ENCODE measurements at regions not wholly inside any gene's neighbourhood (a gene's known extent, or its start where the extent isn't known, plus 50 kb on each side); places are given as distances from the start of the nearest gene placed in this dataset.

DNA sequence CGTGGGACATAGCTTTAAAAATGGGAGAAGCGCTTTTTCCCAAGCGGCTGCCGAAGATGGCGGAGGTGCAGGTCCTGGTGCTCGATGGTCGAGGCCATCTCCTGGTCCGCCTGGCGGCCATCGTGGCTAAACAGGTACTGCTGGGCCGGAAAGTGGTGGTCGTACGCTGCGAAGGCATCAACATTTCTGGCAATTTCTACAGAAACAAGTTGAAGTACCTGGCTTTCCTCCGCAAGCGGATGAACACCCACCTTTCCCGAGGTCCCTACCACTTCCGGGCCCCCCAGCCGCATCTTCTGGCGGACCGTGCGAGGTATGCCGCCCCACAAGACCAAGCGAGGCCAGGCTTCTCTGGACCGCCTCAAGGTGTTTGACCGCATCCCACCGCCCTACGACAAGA lies 245.5 kb downstream of the MRPL39 start:
- in situ Hi-C loops (cut with HindIII; ENCODE audit: low pct_ligation_motif_present, low pct_unique_long_range_greater_than_20kb, low sequenced_read_pairs) = no loop called here

DNA sequence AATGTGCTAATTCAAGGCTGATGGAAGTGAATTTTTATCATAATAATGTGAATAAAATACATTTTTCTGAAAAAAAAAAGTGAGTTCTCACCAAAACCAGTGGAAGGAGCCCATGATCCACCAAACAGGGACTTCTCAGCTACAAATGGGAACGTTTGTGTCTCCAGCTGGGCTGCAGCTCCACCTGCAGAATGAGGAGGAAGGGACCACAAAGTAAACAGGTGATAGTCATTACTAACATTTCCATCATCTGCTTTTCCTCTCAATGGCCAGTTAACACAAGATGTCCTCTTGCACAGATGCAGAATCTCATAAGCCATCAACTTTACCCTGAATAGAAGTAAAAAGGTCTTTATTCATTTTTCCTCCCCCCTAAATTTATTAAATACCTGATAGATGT lies 246.2 kb downstream of the MRPL39 start:
- no peak for DNase-seq
- in situ Hi-C loops (cut with HindIII; ENCODE audit: low pct_ligation_motif_present, low pct_unique_long_range_greater_than_20kb, low sequenced_read_pairs) = no loop called here

More for the DNA sequence above, 245.5 kb downstream of the MRPL39 start:
- DNase-seq = no peak

DNA sequence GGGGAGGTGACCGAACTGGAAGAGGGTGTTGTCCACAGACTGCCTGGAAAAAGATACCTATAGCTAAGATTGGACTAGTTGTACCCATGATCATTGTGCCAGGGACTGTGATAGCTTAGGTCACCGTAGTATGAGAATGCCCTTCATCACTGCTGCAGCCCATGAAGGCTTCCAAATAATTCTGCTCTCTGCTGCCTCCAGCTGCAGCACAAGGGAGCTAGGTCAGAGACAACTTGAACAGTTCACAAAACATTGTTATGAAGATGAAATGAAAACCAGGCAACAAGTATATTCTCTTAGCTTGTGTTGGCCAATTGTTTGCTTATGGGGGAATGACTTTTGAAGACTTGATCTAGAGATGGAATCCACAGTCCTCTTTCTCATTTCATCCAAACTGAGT lies 246.7 kb downstream of the MRPL39 start:
- in situ Hi-C loops (cut with HindIII; ENCODE audit: low pct_ligation_motif_present, low pct_unique_long_range_greater_than_20kb, low sequenced_read_pairs) = no loop called here

DNA sequence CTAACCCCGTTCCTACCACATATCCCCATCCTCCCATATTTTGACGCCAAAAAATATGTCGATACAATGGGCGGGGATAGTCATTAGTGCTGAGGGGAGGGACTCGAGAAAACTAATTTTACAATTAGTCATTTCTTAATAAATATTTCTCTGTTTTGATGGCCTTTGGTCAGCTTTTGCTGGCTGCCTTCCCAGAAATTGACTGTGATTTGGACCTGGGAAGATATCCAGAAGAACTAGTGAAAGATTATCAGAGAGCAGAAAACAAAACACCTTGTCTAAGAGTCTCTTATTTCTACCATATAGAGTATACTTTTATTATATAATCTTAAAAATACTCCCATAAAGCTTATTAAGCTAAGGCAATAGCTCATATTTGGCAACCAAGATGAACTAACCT lies 247.6 kb downstream of the MRPL39 start:
- in situ Hi-C loops (cut with HindIII; ENCODE audit: low pct_ligation_motif_present, low pct_unique_long_range_greater_than_20kb, low sequenced_read_pairs) = no loop called here
- no peak for DNase-seq

More for the DNA sequence above, 246.7 kb downstream of the MRPL39 start:
- peak; percentile 6 for DNase-seq

DNA sequence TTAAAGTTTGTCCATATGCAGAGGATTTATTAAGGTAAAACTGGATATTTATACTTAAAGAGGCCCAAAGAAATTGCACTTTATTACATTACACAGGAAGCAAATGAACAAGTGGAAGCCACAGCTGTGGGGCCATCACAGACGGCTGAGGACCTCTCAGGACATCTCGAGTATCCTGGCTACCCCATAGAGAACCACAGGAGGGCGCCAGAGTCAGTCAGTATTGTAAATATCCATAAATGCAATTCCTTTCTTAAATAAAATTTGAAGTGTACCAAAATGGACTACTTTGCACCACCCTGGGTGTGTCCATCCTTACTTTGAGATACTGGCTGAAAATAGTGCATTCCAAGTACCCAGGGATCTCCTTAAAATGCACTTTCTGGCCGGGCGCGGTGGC lies 257.2 kb downstream of the MRPL39 start:
- DNase-seq = peak; percentile 48
- in situ Hi-C loops (cut with HindIII; ENCODE audit: low pct_ligation_motif_present, low pct_unique_long_range_greater_than_20kb, low sequenced_read_pairs) = no loop called here

DNA sequence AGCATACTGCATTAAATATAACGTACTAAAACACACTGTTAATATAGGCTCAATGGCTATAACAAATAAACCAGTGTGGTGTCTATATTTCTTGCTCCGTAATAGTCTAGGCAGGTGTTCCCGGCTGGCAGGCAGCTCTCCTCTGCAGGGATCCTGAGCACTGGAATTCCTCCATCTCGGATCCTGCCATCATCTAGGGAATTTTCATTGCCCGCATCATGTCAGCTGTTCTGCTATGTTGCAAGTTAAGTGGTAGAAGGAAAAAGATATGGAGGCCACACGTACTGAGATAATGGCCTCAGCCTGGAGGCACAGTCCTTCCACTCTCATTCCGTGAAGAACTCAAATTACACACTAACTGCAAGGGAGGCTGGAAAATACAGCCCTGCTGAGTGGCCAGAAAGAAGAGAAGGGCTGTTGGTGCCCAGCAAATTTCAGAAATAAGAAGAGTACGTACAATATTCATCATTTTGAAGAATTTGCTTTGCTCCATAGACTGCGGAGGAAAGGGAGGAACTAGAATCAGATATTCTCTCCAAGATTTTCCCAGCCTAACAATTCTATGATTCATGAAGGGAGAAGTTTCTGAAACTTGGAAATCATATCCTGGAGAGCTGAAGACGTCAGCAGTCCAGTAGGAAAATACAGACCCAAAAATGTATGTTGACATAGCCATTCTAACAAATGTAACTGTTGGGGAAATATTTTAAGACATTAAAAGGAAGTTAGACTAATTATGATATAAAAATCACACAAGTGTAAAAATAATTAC lies 263.3 kb downstream of the MRPL39 start:
- no peak for DNase-seq
- in situ Hi-C loops (cut with HindIII; ENCODE audit: low pct_ligation_motif_present, low pct_unique_long_range_greater_than_20kb, low sequenced_read_pairs) = no loop called here

DNA sequence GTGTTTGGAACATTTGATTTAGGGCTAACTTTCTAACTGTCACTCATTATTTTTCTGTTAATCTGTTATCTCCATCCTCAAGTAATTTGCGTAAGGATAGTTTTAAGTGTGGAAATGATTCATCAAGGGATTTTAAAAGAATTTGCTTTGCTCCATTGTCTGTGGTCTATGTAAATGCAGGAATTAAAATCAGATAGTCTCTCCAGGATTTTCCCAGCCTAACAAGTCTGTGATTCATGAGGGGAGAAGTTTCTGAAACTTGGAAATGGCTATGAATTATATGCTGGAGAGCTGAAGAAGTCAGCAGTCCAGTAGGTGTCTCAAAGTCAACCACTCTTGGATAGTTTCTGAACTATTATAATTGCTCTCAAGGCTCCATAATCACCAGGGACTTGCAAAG lies 264.5 kb downstream of the MRPL39 start:
- in situ Hi-C loops (cut with HindIII; ENCODE audit: low pct_ligation_motif_present, low pct_unique_long_range_greater_than_20kb, low sequenced_read_pairs) = no loop called here
- DNase-seq = no peak

DNA sequence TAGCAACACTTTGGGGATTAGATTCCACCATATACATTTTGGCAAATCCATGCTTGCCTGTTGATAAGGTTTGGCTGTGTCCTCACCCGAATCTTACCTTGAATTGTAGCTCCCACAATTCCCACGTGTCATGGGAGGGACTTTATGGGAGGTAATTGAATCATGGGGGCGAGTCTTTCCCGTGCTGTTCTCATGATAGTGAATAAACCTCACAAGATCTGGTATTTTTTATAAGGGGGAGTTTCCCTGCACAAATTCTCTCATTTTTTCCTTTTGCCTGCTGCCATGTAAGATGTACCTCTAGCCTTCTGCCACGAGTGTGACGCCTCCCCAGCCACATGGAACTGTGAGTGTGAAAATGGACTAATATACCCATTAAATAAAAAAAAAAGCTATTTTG lies 265.3 kb downstream of the MRPL39 start:
- in situ Hi-C loops (cut with HindIII; ENCODE audit: low pct_ligation_motif_present, low pct_unique_long_range_greater_than_20kb, low sequenced_read_pairs) = no loop called here
- DNase-seq = no peak

DNA sequence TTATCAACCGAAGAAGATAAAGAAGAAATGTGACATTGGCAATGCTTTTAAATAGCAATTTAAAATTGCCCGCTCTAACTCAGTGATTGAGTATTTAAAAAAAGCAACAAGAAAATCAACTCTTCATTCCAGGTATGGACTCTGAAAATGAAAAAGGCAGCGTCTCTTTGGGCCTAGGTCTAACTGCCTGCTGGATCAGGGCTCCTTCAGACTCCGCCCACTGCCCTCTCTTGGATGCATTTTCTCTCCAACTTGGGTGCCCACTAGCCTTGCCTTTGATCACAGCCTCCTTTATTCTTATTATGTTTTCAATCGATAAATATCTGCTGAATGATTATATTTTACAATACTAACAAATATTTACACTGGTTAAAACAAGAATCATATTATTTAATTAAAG lies 268.9 kb downstream of the MRPL39 start:
- DNase-seq = no peak
- in situ Hi-C loops (cut with HindIII; ENCODE audit: low pct_ligation_motif_present, low pct_unique_long_range_greater_than_20kb, low sequenced_read_pairs) = no loop called here

DNA sequence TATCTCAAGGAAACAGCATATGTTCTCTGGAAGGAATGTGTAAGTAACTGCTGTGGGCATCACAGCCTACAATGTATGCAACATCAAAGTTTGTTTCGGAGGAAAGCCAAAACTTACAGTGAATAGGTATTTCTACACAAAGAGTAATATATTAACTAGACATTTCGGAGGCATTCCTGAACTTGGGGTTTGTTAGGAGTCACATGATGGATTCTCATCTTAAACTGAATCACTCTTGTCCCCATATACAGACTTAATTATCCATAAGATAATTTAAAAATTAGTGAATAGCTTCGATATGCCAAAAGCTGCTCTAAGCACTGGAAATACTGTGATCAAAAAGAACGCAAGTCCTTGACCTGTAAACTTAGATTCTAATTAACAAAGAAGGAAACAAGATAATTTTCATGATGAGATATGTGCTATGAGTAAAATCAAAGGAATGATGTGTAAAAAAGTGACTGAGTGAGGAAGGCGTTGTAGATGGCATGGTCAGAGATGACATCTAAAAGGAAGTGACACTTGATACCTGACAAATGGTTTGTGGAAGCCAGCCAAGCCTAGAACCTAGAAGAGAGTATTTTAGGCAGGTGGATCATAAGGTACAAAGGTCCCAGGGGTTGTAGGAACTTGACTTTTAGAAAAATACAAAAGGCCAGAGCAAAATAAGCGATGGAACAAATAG lies 273.1 kb downstream of the MRPL39 start:
- DNase-seq = no peak
- in situ Hi-C loops (cut with HindIII; ENCODE audit: low pct_ligation_motif_present, low pct_unique_long_range_greater_than_20kb, low sequenced_read_pairs) = no loop called here

DNA sequence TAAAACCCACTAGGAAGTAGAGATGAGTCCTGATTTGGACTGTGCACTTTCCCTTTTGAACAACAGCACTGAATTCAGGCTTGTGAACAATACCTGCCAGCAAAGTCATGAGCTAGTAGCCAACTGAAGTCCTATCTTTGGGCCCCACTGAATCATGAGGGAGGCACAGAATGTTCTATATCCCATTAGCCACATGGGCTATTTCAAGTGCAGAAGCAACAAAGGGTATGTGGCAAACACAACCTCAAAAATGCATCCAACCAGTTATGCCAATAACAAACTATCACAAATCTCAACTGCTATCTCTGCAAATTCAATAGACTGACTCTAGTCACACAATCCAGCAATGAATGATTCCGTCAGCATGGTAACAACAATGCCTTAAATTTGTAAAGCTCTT lies 276.0 kb downstream of the MRPL39 start:
- in situ Hi-C loops (cut with HindIII; ENCODE audit: low pct_ligation_motif_present, low pct_unique_long_range_greater_than_20kb, low sequenced_read_pairs) = no loop called here
- no peak for DNase-seq

DNA sequence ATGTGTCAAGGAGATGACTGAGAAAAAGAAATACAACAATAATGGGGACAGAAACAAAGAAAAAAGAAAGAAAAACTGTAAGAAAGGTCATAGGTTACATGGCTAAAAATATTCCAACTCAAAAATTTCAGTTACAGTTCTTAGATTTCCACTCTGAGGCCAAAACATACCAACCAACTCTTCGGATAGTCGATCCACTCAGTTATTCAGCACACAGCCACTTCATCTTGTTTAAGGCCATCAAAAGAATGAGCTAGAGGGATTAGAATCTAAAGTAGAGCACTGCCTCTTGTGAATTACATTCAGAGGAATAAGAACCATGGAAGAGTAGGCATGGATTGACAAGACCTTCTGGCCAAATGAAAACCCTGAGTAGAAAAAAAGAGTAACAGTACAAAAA lies 277.0 kb downstream of the MRPL39 start:
- in situ Hi-C loops (cut with HindIII; ENCODE audit: low pct_ligation_motif_present, low pct_unique_long_range_greater_than_20kb, low sequenced_read_pairs) = no loop called here
- DNase-seq = no peak

DNA sequence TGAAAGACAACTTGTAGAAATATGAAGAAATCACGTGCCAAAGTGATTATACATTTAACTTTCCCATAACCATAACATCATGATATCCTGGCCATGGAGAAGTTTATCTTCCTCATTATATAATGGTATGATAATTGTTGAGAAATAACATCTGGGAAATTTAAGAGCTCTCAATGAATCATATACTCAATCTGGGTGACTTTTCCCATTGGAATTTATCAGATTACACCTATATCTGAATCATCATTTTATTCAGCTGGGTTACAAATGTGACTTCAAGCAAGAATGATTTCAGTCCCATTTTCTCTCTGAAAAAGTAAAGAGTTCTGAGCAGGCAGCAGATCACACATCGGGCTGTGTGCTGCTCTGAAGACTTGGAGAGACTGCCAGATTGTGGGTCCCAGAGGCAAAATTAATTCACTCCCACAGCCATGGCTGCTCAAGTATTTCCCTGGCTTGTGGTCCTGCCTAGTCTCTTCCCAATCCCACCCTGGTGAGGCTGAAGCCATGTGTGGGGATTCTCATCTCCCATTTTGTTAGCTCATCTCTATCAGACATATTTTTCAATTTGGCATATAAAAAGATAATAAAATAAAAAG lies 278.0 kb downstream of the MRPL39 start:
- peak; percentile 21 for DNase-seq
- in situ Hi-C loops (cut with HindIII; ENCODE audit: low pct_ligation_motif_present, low pct_unique_long_range_greater_than_20kb, low sequenced_read_pairs) = no loop called here

DNA sequence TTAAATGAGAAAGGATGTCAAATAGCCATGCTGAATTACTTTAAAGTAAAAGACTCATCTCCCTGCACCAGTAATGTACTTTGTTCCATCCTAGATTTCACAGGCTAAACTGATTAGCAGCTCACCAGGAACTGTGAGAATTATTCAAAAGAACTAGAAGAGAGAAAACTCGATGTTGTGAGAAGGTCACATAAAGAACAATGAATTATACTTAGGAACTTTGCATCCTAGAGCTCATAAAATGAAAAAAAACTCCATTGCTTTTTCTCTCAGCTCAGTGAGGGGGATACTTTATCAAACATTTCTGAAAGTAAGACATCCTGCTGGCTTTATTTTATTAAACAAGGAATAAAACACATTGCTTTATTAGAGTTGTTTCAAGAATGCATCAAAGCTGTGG lies 278.5 kb downstream of the MRPL39 start:
- in situ Hi-C loops (cut with HindIII; ENCODE audit: low pct_ligation_motif_present, low pct_unique_long_range_greater_than_20kb, low sequenced_read_pairs) = no loop called here
- DNase-seq = no peak

DNA sequence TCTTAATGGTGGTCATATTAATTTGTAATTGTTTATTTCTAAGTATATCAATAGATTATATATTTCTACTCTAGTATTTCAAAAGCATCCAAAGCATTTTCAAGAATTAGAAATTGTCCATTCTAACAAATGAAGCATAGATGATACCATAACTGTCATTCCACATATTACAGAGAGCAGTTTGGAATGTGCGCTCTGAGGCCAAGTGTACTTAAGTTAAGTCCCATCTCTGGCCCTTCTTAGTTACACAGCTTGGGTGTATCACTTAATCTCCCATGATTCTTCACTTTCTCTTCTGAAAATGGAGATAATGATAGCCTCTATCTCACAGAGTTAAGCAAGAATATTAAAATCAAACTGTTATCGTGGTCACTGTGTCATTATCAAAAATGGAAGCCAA lies 281.1 kb downstream of the MRPL39 start:
- in situ Hi-C loops (cut with HindIII; ENCODE audit: low pct_ligation_motif_present, low pct_unique_long_range_greater_than_20kb, low sequenced_read_pairs) = no loop called here
- DNase-seq = no peak

DNA sequence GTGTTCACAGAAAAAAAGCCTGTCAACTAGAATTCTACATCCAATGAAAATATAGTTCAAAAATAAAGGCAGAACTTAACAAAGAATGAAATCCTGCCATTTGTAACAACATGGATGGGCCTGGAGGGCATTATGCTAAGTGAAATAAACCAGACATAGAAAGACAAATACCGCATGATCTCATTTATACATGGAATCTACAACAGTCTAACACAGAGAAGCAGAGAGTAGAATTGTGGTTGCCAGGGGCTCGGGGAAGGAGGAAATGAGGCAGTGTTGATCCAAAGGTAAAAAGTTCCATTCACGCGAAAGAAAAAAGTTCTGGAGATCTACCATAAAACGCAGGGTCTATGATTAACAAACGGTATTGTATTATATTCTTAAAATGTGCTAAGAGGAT lies 282.6 kb downstream of the MRPL39 start:
- no peak for DNase-seq

DNA sequence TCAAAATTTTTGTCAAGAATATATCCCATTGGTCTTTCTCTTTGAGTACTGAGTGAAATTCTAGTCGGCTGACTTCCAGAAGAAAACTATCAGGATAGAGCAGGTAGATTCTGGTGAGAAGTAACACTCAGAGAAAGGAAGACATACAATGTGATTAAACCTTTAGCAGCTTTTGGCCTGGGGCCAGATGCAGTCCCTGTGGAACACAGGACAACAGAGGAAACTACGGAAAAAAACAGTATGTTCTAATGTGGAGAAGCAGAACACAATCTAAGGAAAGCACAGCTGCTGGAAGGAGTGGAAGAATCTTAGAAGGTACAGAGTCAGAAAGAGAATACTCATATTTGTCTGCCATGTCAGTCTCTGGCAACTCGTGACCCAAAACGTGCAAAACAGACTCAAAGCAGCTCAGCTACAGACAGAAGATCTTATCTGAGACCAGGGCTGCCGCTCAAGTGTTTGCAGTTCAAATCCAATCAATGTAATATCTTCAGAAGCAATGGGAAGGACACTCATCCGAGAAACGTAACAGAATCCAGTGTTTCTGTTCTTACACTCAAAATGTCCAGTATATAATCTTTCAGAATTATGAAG lies 283.8 kb downstream of the MRPL39 start:
- in situ Hi-C loops (cut with HindIII; ENCODE audit: low pct_ligation_motif_present, low pct_unique_long_range_greater_than_20kb, low sequenced_read_pairs) = no loop called here
- no peak for DNase-seq

More for the DNA sequence above, 282.6 kb downstream of the MRPL39 start:
- in situ Hi-C loops (cut with HindIII; ENCODE audit: low pct_ligation_motif_present, low pct_unique_long_range_greater_than_20kb, low sequenced_read_pairs) = no loop called here

DNA sequence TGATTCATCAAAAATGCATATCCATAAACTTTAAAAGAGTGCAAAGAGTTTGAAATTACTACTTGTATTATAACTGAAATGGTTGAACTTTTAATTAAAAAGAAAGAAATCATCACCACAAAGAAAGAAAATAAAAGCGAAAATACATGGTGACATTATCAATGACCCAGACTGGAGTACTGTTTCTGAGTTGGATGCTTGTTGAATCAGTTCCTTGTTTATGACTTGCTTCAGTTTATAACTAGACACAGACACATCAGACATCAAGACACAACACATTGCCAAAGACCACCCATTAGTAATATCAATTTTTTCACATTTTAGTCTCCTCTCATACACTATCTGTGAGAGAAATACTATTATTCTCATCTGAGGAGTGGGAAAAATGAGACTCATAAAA lies 293.0 kb downstream of the MRPL39 start:
- in situ Hi-C loops (cut with HindIII; ENCODE audit: low pct_ligation_motif_present, low pct_unique_long_range_greater_than_20kb, low sequenced_read_pairs) = no loop called here
- DNase-seq = no peak

DNA sequence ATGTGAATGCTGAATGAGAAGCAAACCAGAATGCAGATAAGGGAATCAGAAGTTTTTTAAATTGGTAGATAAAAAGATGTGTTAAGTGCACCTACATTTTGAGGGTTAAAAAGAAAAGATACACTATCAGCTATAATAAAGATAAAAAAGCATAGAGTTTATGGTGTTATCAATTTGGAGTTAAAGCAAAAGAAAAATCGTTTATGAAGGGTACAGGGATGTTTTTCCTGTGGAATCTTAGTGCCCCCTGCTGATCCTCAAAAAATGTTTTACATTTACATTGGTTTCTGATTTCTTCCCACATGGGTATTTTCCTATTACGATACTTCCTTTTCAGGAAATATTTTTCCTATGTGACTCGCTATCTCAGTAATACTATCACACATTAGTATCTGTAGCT lies 293.5 kb downstream of the MRPL39 start:
- in situ Hi-C loops (cut with HindIII; ENCODE audit: low pct_ligation_motif_present, low pct_unique_long_range_greater_than_20kb, low sequenced_read_pairs) = no loop called here
- peak; percentile 19 for DNase-seq

All from ACHN (cell line).